ENCODE measurements at regions not wholly inside any gene's neighbourhood (a gene's known extent, or its start where the extent isn't known, plus 50 kb on each side); places are given as distances from the start of the nearest gene placed in this dataset.
"Not testable (repeated sequence)": the region's sequence is repeated elsewhere in the genome, so short reads cannot be mapped to it uniquely, and the experiment has no call there.

DNA sequence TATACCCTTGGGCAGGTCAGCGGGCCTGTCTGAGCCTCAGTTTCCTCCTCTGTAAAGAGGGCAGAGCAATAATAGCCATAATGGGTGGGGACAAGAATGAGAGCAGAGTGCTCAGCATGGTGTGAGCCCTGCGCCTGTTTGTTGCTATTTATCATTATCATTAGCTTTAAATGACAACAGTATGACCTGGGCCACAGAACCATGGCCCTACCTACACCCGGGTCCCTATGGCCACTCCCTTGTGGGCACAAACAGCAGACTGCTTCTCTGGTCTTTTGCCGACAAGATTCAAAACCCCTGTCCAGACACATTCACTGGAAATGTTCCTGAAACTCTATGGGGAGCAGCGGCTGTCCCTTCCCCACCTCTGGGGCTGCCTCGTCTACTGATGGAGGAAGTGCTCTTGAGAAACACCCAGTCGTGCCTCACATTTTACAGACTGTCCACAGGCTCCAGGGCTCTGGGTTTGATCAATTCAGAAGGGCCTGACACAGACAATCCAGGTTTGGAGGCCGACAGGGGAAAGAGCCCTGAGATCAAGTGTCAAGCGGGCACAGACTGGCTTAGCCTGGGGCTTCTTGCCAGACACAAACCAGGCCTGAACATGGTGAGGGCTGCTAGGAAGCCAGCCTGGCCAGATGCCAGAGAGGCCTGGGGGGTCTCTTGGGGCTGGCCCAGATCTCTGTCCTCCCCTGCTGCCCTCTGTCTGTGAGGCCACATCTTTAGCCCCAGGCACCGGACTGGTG, 112.5 kb upstream of the CD82 start:
- no peak for DNase-seq (ENCODE audit: low spot score)

DNA sequence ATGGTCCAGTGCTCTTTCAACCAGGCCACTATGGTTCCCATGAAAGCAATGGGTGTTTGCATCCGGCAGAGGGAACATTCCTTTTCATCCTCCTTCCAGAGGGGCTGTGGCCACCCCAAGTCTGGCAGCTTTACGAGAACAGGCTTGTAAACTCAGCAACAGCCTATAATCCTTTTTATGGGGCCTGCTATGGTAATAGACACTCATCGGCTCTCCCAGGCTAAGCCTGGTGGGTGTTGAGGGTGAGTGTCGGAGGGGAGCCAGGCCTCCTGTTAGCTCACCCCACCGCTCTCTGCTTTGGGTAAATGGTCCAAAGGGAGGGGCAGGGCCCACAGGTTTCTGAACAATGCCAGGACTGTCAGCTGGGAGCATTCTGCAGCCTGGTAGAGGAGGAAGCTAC, 111.6 kb upstream of the CD82 start:
- no peak for DNase-seq (ENCODE audit: low spot score)

DNA sequence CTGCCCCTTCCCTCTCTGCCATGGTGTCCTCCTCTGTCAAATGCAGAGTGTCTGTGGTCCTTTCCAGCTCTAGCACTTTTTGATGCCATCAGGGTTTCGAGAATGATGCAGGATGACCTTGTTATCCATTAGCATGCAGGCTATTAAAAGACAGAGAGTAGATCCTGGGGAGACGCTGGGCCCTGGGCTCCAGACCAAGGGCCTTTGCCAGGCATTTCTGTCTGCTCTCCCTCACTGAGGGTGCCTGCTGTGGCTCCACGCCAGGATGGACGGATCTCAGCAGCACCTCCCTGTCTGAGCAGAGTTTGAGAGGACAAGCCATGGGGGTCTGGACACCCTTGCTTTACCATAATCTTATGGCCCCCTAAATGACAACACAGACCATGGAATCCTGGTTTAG, 110.8 kb upstream of the CD82 start:
- DNase-seq (ENCODE audit: low spot score) = no peak

DNA sequence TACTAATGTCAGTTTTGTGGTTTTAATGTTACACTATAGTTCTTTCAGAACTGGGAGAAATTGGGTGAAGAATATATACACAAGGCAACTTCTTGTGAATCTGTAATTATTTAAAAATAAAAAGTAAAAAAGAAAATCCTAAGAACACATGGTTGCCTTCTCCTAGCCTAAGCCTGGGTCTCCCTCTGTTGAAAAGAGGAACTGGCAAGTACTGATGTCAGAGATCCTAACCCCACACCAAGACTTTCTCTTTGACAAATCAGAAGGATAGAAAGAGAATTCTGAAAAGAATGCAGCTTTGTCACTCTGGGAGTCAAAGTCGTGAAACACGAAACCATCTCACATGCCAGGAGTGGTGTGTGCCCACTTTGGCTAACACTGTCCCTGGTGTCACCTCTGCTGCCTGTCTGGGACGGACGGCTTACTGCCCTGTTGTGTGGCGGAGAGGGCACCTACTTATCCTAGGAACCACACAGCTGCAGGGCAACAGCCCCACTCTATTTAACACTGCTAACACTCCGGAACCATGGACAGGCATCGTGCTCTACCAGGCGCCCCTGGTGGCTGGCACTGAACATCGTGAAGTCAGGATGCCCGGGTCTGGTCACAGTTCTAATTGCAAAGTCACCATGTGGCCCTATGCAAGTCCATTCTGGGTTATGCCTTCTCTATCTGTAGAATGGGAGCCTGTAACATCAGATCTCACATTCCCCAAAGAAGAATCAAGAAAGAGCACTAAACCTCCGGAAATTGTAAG, 108.7 kb upstream of the CD82 start:
- no peak for DNase-seq (ENCODE audit: low spot score)

DNA sequence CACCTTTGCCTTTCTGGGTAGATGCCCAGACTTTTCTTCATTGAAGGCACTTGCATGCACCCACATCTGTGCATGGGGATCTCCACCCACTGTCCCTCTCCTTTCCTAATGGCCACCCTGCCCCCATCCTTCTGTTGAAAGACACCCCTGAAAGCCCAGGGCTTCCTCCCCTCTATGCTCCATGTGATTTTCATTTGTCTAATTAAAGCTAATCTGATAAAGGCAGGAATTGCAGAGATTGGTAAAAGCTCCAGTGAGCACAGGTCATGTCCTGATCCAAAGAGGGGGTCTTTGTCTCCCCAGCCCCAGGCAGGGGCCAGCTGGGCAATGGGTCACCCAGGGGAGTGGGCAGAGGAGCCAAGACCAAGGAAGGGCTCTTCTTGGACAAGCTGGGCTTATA, 107.6 kb upstream of the CD82 start:
- no peak for DNase-seq (ENCODE audit: low spot score)

DNA sequence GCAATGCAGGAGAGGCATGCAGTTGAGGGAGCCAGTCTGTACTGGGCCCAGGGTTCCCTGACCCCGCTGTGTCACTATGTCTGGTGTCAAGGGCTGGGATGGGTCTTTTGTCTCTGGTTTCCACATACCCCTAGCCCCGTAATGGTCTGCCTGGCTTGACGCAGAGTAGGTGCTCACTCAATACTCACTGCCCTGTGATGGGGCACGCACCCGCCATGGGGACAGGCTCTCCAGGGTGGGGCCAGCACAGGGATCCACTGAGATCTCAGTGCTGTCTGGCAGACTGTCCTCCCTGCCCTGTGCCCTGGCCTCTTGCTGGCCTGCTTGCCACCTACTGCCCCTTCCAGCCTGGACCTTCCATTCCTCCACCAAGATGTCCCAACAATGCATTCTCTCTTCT, 101.7 kb upstream of the CD82 start:
- no peak for DNase-seq (ENCODE audit: low spot score)

DNA sequence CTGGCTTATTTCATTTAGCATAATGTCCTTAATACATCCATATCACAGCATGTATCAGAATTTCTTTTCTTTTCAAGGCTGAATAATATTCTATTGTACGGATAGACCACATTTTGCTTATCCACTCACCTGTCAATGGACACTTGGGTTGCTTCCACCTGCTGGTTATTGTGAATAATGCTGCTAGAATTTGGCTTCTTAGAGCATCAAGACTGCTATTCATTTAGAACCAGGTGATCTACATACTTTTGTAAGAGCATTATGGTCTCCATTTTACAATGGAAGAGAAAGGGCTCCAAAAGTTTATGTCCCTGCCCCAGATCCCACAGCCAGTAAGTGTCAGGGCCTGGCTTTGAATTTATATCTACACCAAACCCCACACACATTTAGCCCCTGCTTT, 100.7 kb upstream of the CD82 start:
- DNase-seq (ENCODE audit: low spot score) = no peak

DNA sequence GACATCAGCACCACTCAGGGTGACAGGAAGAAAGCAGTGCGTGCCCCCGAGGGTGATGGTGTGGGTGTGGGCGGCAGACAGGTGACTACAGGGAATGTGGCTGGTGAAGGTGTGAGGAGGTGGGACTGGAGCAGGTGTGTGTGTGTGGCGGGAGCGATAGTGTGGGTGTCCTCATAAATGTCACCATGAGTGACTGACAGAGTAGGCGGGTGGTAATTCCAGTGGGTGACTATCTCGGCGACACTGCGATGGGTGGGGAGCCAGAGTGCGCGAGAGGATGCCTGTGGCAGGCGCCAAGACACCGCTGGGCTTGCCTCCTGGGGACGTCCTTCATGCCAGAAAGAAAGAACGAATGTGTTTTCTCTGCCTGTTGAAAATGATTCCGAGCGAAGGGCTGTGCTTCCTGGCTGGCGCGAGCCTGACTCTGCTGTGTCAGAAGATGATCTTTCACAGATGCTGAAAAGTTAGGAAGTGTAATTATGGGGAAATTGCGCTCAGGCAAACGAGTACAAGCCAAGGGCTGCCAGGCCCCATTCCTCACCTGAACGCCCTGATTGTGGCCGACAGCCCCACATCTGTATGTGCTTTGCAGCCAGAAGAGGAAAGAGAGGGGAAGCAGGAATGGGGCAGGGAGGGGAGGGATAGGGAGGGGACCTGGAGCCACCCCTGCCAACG, 98.8 kb upstream of the CD82 start:
- no peak for DNase-seq (ENCODE audit: low spot score)

DNA sequence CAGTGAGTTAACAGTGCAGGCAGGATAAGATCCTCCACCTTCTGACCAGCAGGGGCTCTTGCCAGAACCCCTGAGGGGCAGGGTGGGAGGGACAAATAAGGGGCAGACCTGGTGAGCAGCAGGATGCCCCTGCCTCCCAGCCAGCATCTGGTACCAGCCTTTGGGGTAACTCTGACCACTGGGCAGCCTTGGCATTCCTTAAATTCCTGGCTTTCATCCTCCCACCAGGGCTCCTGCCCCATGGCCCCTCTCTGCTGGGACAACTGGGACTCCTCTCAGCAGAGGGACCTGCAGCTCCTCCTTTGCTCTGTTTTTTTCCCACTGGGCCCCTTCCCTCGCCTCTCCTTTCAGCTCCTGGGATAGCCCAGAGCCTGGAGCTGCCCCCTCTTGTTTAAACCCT, 98.0 kb upstream of the CD82 start:
- DNase-seq (ENCODE audit: low spot score) = no peak

DNA sequence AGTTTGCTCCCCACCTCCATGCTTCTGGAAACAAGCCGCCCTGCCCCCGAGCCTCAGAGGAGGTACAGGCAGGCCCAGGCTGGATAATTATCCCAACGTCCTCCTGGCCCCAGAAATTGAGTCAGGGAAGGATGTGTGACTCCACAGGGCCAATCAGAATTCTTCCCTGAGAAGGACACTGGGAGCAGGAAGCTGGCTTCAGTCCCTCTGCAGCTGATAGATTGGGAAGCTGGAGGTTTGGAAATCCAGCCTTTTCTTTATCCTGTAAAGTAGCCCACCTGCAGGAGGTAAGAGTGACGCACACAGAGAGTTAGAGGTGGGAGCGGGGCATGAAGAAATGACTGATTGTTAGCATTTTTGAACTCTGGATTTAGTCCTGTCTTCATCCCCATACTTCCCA, 97.5 kb upstream of the CD82 start:
- no peak for DNase-seq (ENCODE audit: low spot score)

DNA sequence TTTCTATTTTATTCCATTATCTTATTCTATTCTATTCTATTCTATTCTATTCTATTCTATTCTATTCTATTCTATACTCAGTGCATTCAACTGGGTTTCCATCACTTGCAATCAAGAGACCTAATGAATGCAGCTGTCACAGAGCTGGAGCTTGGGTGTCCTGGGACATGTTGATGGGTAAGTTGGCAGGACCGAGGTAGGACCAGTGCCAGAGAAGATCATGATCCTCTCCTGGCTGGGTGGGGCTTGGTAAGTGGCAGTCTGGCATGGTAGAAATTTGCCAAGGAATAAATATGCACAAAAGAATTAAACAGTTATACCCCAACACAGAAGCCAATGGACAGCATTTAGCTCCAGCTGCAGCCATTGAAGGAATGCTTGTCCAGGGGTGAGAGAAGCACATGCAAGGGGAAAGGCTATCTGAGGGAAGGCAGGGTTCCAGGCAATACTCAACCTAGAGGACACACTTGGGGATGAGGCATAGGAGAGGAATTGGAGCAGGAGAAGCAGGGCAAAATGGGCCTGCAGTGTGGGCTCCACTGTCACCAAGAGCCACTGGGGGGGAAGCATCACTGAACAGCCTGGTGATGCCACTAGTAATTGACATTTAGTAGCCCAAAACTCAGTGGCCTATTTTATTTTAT, 97.0 kb upstream of the CD82 start:
- no peak for DNase-seq (ENCODE audit: low spot score)

DNA sequence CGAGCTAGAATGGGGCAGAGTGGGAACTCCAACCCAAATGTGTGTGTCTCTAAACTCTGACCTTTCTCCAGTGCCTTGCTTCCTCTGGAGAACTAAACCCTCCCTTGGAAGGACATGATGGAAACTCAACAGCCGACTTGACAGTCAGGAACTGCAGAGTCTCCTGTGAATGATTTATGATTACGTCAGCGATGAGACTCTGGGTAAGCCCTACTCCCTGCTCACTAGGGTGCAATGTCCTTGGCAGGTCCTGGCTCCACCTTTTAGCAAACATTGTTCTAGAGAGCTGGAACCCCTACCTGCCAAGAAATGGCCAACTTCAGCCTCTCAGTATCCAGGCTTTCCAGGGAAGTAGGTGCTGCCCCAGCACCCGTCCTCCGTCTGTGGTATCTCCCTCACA, 96.1 kb upstream of the CD82 start:
- no peak for DNase-seq (ENCODE audit: low spot score)

DNA sequence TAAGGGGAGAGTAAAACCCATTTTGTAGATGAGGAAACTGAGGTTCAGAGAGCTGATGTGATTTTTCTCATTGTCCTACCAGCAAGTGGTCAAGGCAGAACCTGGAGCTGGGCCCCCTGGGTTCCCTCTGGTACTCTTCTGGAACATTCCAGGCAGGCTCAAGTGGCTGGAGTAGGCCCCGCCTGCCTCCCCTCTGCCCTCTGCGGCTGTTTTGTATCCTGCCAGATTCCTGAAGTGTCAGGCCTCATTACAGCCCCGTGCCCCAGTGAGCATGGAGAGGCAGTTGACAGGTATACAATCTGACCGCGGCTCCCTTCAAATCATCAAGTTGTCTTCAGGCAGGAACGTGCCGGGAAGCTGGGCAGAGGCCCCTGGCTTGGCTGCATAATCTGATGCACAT, 94.6 kb upstream of the CD82 start:
- no peak for DNase-seq (ENCODE audit: low spot score)

DNA sequence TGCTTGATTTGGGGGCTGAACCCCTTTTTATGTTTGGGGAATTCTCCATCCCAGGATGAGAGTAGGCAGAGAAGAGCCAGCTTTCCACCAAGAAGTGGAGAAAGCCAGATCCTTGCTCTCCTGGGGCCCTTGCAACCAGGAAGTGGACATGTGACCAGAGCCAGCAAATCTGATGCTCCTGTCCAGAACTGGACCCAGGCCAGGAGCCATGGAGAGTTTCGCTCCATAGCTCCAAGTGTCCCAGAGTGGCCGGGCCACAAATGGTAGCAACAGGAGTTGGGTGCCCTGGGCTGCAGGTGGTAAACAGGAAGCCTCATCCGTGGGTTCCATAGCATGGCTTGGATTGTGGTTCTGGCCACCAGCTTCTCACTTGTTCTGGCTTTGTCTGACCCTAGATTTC, 93.9 kb upstream of the CD82 start:
- DNase-seq (ENCODE audit: low spot score) = no peak

DNA sequence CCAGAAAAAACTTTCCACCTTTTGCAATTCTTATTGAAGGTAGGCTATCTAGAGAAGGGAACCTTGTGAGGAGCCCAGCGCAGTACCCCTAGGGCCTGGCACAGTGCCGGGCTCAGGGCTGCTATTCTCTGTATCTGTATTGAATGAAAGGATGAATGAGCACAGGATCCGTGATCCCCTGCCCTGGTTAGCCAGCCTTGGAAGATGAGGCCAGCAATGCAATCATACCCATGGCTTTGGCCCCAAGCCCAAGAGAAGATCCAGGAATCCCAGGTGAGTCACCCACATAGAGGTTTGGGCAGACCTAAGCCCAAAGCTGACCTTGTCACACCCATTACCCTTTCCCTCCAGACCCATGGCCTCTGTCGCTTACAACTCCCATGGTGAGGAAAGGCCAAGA, 92.5 kb upstream of the CD82 start:
- no peak for DNase-seq (ENCODE audit: low spot score)

DNA sequence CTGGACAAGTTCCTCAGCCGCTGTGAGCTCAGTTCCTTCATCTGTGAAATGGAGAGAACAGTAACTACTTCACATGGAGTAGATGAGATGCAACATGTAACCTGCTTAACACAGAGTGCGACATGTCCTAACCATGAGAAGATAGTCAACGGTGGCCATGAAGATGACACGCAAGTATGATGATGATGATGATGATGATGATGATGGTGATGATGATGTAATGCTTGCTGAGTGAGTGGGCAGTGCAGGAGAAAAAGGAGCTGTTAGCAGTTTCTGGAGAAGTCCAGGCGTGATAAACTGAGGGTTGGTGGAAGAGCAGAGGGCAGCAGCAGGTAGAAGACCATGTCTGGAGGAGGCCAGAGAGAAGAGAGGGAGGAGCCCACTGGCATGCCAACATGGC, 90.8 kb upstream of the CD82 start:
- DNase-seq (ENCODE audit: low spot score) = no peak

DNA sequence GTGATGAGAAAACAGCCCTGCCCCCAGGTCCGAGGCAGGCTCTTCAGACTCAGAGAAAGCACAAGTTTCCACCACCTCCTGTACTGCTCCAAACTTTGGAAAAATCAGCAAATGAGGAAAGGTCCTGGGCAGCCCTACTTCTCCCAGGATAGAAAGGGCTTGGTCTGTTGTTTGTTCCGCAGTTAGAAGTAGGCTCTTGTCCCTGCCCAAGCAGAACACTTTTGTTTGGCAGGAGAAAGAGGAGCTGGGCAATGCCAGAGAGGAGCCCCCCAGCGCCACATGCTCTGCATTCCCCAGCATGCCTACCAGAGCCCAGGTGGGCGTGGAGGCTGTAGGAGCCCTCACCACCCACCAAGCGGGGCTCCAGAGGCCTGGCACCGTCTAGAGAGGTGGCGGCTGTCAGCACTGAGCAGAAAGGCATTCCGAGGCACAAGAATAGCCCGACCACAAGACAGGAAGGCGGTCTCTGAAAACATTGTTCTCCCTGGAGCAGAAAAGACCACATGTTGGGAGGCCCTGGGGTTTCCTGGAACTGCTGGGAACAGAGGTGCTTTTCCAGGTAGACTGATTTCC, 90.3 kb upstream of the CD82 start:
- DNase-seq (ENCODE audit: low spot score) = no peak

DNA sequence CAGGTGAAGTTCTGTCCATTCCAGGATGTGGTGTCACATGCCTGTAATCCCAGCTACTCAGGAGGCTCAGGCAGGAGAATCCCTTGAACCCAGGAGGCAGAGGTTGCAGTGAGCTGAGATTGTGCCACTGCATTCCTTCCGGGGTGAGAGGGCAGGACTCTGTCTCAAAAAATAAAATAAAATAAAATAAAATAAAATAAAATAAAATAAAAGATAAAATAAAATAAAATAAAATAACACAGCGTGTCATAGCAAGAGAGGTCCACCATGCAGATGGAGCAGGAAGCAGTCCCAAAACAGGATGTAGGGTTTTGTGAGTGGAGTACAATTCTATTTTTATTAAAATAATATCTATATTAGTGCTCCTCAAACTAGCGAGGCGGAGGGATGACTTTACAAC, 83.1 kb upstream of the CD82 start:
- DNase-seq (ENCODE audit: low spot score) = not testable (repeated sequence)

DNA sequence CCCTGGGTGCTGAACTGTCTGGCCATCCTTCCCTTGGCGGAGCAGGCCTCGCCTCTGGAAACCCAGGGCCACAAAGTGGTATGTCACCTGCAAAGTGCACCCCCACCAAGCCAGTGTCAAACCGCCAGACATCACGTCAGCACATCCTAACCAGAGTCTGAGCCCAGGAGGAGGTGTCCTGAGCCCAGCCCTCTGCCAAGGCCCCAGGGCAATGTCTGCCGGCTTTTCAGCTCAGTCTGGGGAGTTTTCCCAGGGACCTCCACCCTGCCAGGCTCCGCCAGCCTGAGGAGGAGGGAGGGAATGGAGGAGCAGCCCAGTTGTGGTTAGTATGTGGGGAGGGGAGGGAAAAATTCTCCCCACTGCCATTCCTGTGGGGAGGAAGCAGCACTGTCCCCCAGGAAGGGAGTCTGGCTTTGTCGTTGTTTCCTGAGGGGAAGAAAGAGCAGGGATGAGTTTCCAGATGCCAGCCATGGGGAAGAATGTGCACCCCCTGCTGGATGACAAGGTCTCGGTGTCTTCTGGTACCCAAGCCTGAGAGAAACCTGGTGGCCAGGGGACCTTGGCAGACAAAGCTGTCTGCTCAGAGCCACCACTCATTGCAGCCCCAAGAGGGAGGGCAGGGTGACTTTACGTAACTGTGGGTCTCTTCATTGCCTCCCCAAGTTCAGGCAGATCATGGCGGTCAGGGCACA, 81.4 kb upstream of the CD82 start:
- DNase-seq (ENCODE audit: low spot score) = peak; percentile 60

DNA sequence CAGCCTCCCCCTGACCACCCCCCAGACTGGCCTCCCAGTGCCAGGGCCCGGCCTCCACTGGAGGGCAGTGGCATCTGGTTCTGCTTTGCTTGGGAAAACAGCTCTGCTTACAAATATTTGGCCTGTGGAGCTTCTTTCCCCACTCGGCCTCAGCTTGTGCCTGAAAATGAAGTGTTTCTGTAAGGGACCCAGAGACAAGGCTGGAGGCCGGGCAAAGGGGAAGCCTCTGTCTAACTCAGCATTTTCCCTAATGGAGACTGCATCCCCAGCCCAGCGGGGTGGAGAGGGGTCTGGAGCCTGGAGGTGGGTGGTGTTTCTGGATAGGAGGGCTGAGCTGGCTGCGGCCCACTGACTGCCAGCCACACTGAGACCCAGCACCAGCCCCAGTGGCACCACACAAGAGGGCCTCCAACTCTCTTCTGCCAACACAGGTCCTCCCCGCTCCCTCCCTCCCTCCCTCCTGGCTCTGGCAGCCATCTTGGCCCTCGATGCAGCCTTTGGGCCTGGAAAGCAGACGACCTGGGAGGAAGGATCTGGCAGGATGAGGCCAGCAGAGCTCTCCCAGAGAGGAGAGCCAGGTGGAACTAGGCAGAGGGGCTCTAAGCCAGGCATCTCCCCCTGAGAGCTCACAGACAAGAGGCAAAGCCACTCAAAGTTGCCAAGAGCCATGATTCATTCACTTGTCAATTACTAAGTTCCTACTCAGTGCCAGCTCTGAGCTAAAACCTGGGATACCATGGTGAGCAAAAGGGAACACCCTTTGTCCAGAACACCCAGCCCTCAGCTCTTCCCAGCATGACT, 77.1 kb upstream of the CD82 start:
- DNase-seq (ENCODE audit: low spot score) = no peak

DNA sequence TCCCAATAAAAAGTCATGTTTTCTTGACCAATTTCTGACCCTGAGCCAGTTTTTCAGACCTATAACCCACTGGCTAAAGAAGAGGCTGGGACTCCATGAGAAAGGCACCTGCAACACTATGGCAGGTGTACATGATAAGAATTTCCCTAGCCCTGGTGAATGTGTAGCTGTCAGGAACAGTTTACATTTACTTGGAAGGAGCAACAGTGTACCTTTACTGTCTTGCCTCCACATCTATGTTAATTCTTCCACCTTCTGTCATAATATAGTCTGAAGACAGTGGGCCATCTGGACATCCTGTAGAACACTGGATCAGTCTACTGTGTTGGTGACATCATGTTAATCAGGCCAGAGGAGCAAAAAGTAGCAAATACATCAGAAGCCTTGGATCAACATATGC, 72.1 kb upstream of the CD82 start:
- no peak for DNase-seq (ENCODE audit: low spot score)

Data from H4 (cell line).